PFSK-1 (cell line): ENCODE measurements at regions not wholly inside any gene's neighbourhood (a gene's known extent, or its start where the extent isn't known, plus 50 kb on each side); places are given as distances from the start of the nearest gene placed in this dataset.

Experiments
- POLR2AphosphoS5 ChIP-seq: IDR thresholded peaks from 2 replicates; pipeline ENCODE4 v1.6.1; 2012; ENCODE audit warnings: low read depth, mild to moderate bottlenecking, control low read depth, low read length, moderate library complexity
- SIN3A ChIP-seq: IDR thresholded peaks from 2 replicates; pipeline ENCODE4 v1.6.1; 2012; ENCODE audit warnings: mild to moderate bottlenecking, low read length, moderate library complexity, borderline replicate concordance; ENCODE audit not compliant: insufficient read depth
- TAF1 ChIP-seq: IDR thresholded peaks from 2 replicates; pipeline ENCODE4 v1.6.1; 2012; ENCODE audit warnings: low read length, control low read depth, borderline replicate concordance; ENCODE audit not compliant: insufficient read depth
- TF ChIP-seq, protein P1 (sequence below), 2 experiments: IDR thresholded peaks; 2 replicates each; pipeline versions ENCODE4 v1.6.1 to v1.8.0; 2011 to 2012; ENCODE audit warnings: low read depth in 2 of 2, low read length in 2 of 2, control low read depth in 1 of 2, inconsistent platforms in 1 of 2, mild to moderate bottlenecking in 1 of 2, moderate library complexity in 1 of 2; ENCODE audit not compliant: insufficient read depth in 1 of 2

- TF ChIP-seq POLR2AphosphoS5 (no peak), TAF1 (no peak), SIN3A (no peak)
- TF ChIP-seq, protein P1, sequence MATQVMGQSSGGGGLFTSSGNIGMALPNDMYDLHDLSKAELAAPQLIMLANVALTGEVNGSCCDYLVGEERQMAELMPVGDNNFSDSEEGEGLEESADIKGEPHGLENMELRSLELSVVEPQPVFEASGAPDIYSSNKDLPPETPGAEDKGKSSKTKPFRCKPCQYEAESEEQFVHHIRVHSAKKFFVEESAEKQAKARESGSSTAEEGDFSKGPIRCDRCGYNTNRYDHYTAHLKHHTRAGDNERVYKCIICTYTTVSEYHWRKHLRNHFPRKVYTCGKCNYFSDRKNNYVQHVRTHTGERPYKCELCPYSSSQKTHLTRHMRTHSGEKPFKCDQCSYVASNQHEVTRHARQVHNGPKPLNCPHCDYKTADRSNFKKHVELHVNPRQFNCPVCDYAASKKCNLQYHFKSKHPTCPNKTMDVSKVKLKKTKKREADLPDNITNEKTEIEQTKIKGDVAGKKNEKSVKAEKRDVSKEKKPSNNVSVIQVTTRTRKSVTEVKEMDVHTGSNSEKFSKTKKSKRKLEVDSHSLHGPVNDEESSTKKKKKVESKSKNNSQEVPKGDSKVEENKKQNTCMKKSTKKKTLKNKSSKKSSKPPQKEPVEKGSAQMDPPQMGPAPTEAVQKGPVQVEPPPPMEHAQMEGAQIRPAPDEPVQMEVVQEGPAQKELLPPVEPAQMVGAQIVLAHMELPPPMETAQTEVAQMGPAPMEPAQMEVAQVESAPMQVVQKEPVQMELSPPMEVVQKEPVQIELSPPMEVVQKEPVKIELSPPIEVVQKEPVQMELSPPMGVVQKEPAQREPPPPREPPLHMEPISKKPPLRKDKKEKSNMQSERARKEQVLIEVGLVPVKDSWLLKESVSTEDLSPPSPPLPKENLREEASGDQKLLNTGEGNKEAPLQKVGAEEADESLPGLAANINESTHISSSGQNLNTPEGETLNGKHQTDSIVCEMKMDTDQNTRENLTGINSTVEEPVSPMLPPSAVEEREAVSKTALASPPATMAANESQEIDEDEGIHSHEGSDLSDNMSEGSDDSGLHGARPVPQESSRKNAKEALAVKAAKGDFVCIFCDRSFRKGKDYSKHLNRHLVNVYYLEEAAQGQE (IDR thresholded peaks at IDR 0.05; ENCODE audit: insufficient read depth in 1 of 2, low read depth in 2 of 2, low read length in 2 of 2): no peak
These were observed 370.0 kb upstream of the CHRM3 start for GRCh38 chr1:239016337-239016736.
